Lower lobe of right lung (tissue), 2 donors: ENCODE measurements at regions not wholly inside any gene's neighbourhood (a gene's known extent, or its start where the extent isn't known, plus 50 kb on each side); places are given as distances from the start of the nearest gene placed in this dataset.

Experiments used
- ATAC-seq, 2 donors: fragments of 200-7000 bp; cut with Tn5 transposase; one replicate each; pipeline ENCODE4 v1.9.1; 2020 to 2022; ENCODE audit warnings: mild to moderate bottlenecking in 2 of 2, moderate library complexity in 2 of 2
- DNase-seq: peaks from one replicate; pipeline ENCODE4 v3.0.0-alpha.2; 2020
- H3K27ac ChIP-seq: fragments of 200-600 bp; one replicate; pipeline ENCODE4 v1.8.0; 2022
- H3K27me3 ChIP-seq: fragments of 200-600 bp; one replicate; pipeline ENCODE4 v1.8.0; 2022; ENCODE audit warnings: low read depth
- H3K36me3 ChIP-seq: fragments of 200-600 bp; one replicate; pipeline ENCODE4 v1.8.0; 2022; ENCODE audit warnings: mild to moderate bottlenecking
- H3K4me1 ChIP-seq: fragments of 200-600 bp; one replicate; pipeline ENCODE4 v1.8.0; 2022
- H3K4me3 ChIP-seq: fragments of 200-600 bp; one replicate; pipeline ENCODE4 v1.8.0; 2022; ENCODE audit warnings: mild to moderate bottlenecking
- H3K9me3 ChIP-seq: fragments of 200-600 bp; one replicate; pipeline ENCODE4 v1.8.0; 2022
- CTCF ChIP-seq: fragments of 200-600 bp; IDR thresholded peaks from one replicate; pipeline ENCODE4 v1.8.0; 2022; ENCODE audit warnings: antibody characterized with exemption, mild to moderate bottlenecking
- intact Hi-C: fragments of 100-400 bp; cut with DNase I; formaldehyde crosslinking; loops from one replicate; pipeline ENCODE4 v1.11.0; 2022
- donor health status: DM: no; HTN: yes; CAD: no; lungs with severe emphysema.

GRCh38 chr7:91777522-91777921 lies 103.0 kb downstream of the MTERF1 start:
- ATAC-seq: no peak
- no peak for TF ChIP-seq CTCF
- no peaks in the 10 kb centered on the region for H3K27me3 ChIP-seq
- no peak overlapping the region for H3K4me3 ChIP-seq
- intact Hi-C loops: no loop called here
- no peaks in the 10 kb centered on the region for H3K36me3 ChIP-seq
- no peaks in the 10 kb centered on the region for H3K4me1 ChIP-seq
- no peak for DNase-seq
- H3K27ac ChIP-seq: no peak overlapping the region
- H3K9me3 ChIP-seq: no peaks in the 10 kb centered on the region

- H3K4me1 ChIP-seq: no peaks in the 10 kb centered on the region
- no peaks in the 10 kb centered on the region for H3K9me3 ChIP-seq
- intact Hi-C loops: no loop called here
- no peak overlapping the region for H3K4me3 ChIP-seq
- TF ChIP-seq CTCF: no peak
- no peaks in the 10 kb centered on the region for H3K27me3 ChIP-seq
- no peak overlapping the region for H3K27ac ChIP-seq
- no peak for ATAC-seq
- no peak for DNase-seq
- H3K36me3 ChIP-seq: no peaks in the 10 kb centered on the region
These were observed 102.1 kb downstream of the MTERF1 start for GRCh38 chr7:91778416-91778815.

- DNase-seq (no peak), ATAC-seq (no peak)
- no peaks in the 10 kb centered on the region for H3K27me3 ChIP-seq
- no peaks in the 10 kb centered on the region for H3K4me1 ChIP-seq
- no peak overlapping the region for H3K4me3 ChIP-seq
- no peaks in the 10 kb centered on the region for H3K9me3 ChIP-seq
- no peak overlapping the region for H3K27ac ChIP-seq
- TF ChIP-seq CTCF: no peak
- intact Hi-C loops: no loop called here
- no peaks in the 10 kb centered on the region for H3K36me3 ChIP-seq
These were observed 100.0 kb downstream of the MTERF1 start for GRCh38 chr7:91780521-91780920.

- intact Hi-C loops: no loop called here
- no peak for DNase-seq
- Histone ChIP-seq H3K9me3 (no peaks in the 10 kb centered on the region), H3K27ac (no peak overlapping the region), H3K4me1 (no peaks in the 10 kb centered on the region), H3K27me3 (no peaks in the 10 kb centered on the region), H3K36me3 (no peaks in the 10 kb centered on the region), H3K4me3 (no peak overlapping the region)
- peak in 1 of 2 donors; percentile 51 for ATAC-seq
- TF ChIP-seq CTCF: peak; percentile 19
These were observed 96.0 kb downstream of the MTERF1 start for GRCh38 chr7:91784469-91784868.

GRCh38 chr7:91787931-91788330 lies 92.6 kb downstream of the MTERF1 start:
- ATAC-seq (no peak), DNase-seq (no peak)
- H3K4me3 ChIP-seq: no peak overlapping the region
- no peaks in the 10 kb centered on the region for H3K9me3 ChIP-seq
- H3K27me3 ChIP-seq: no peaks in the 10 kb centered on the region
- intact Hi-C loops: no loop called here
- TF ChIP-seq CTCF: no peak
- no peaks in the 10 kb centered on the region for H3K36me3 ChIP-seq
- no peak overlapping the region for H3K27ac ChIP-seq
- H3K4me1 ChIP-seq: no peaks in the 10 kb centered on the region

GRCh38 chr7:91789086-91789485 lies 91.4 kb downstream of the MTERF1 start:
- DNase-seq (no peak), ATAC-seq (no peak)
- H3K9me3 ChIP-seq: no peaks in the 10 kb centered on the region
- no peaks in the 10 kb centered on the region for H3K27me3 ChIP-seq
- H3K27ac ChIP-seq: no peak overlapping the region
- H3K4me3 ChIP-seq: no peak overlapping the region
- intact Hi-C loops: no loop called here
- H3K4me1 ChIP-seq: no peaks in the 10 kb centered on the region
- TF ChIP-seq CTCF: no peak
- H3K36me3 ChIP-seq: no peaks in the 10 kb centered on the region
